ENCODE measurements at regions not wholly inside any gene's neighbourhood (a gene's known extent, or its start where the extent isn't known, plus 50 kb on each side); places are given as distances from the start of the nearest gene placed in this dataset.

GRCh38 chr14:56979936-56980335 lies 169.7 kb upstream of the OTX2 start:
- FAIRE-seq (no peak), DNase-seq (ENCODE audit: low read depth) (no peak)
- no peak for TF ChIP-seq CTCF (IDR thresholded peaks at IDR 0.05; ENCODE audit: insufficient read depth, low read length, severe bottlenecking)

GRCh38 chr14:56976211-56976610 lies 165.9 kb upstream of the OTX2 start:
- Histone ChIP-seq H3K27me3 (ENCODE audit: control insufficient read depth, insufficient read depth, low read length) (no peaks in the 10 kb centered on the region), H3K36me3 (ENCODE audit: control insufficient read depth, insufficient read depth, low read length) (no peaks in the 10 kb centered on the region), H3K4me3 (ENCODE audit: low read depth, low read length) (no peak overlapping the region)
- DNase-seq (ENCODE audit: low read depth) (no peak), FAIRE-seq (no peak)
- TF ChIP-seq CTCF (IDR thresholded peaks at IDR 0.05; ENCODE audit: insufficient read depth, low read length, severe bottlenecking) = no peak

More at GRCh38 chr14:56979936-56980335, 169.7 kb upstream of the OTX2 start:
- Histone ChIP-seq H3K4me3 (ENCODE audit: low read depth, low read length) (no peak overlapping the region), H3K27me3 (ENCODE audit: control insufficient read depth, insufficient read depth, low read length) (no peaks in the 10 kb centered on the region), H3K36me3 (ENCODE audit: control insufficient read depth, insufficient read depth, low read length) (no peaks in the 10 kb centered on the region)

- FAIRE-seq (no peak), DNase-seq (ENCODE audit: low read depth) (peak; percentile 5)
- Histone ChIP-seq H3K4me3 (ENCODE audit: low read depth, low read length) (no peak overlapping the region), H3K27me3 (ENCODE audit: control insufficient read depth, insufficient read depth, low read length) (no peaks in the 10 kb centered on the region), H3K36me3 (ENCODE audit: control insufficient read depth, insufficient read depth, low read length) (no peaks in the 10 kb centered on the region)
- TF ChIP-seq CTCF (IDR thresholded peaks at IDR 0.05; ENCODE audit: insufficient read depth, low read length, severe bottlenecking) = no peak
These were observed 165.2 kb upstream of the OTX2 start for GRCh38 chr14:56975521-56975920.

- Histone ChIP-seq H3K4me3 (ENCODE audit: low read depth, low read length) (no peak overlapping the region), H3K27me3 (ENCODE audit: control insufficient read depth, insufficient read depth, low read length) (no peaks in the 10 kb centered on the region), H3K36me3 (ENCODE audit: control insufficient read depth, insufficient read depth, low read length) (no peaks in the 10 kb centered on the region)
- DNase-seq (ENCODE audit: low read depth) (no peak), FAIRE-seq (no peak)
- TF ChIP-seq CTCF (IDR thresholded peaks at IDR 0.05; ENCODE audit: insufficient read depth, low read length, severe bottlenecking) = no peak
These were observed 162.7 kb upstream of the OTX2 start for GRCh38 chr14:56972948-56973347.

GRCh38 chr14:56964895-56965294 lies 154.6 kb upstream of the OTX2 start:
- no peak for TF ChIP-seq CTCF (IDR thresholded peaks at IDR 0.05; ENCODE audit: insufficient read depth, low read length, severe bottlenecking)
- FAIRE-seq (no peak), DNase-seq (ENCODE audit: low read depth) (no peak)
- H3K36me3 ChIP-seq (ENCODE audit: control insufficient read depth, insufficient read depth, low read length) = no peaks in the 10 kb centered on the region
- no peaks in the 10 kb centered on the region for H3K27me3 ChIP-seq (ENCODE audit: control insufficient read depth, insufficient read depth, low read length)
- H3K4me3 ChIP-seq (ENCODE audit: low read depth, low read length) = no peak overlapping the region

- Histone ChIP-seq H3K36me3 (ENCODE audit: control insufficient read depth, insufficient read depth, low read length) (no peaks in the 10 kb centered on the region), H3K27me3 (ENCODE audit: control insufficient read depth, insufficient read depth, low read length) (no peaks in the 10 kb centered on the region), H3K4me3 (ENCODE audit: low read depth, low read length) (no peak overlapping the region)
- DNase-seq (ENCODE audit: low read depth) = no peak
- TF ChIP-seq CTCF (IDR thresholded peaks at IDR 0.05; ENCODE audit: insufficient read depth, low read length, severe bottlenecking) = no peak
- no peak for FAIRE-seq
These were observed 153.1 kb upstream of the OTX2 start for GRCh38 chr14:56963381-56963780.
